ENCODE measurements at regions not wholly inside any gene's neighbourhood (a gene's known extent, or its start where the extent isn't known, plus 50 kb on each side); places are given as distances from the start of the nearest gene placed in this dataset.

DNA sequence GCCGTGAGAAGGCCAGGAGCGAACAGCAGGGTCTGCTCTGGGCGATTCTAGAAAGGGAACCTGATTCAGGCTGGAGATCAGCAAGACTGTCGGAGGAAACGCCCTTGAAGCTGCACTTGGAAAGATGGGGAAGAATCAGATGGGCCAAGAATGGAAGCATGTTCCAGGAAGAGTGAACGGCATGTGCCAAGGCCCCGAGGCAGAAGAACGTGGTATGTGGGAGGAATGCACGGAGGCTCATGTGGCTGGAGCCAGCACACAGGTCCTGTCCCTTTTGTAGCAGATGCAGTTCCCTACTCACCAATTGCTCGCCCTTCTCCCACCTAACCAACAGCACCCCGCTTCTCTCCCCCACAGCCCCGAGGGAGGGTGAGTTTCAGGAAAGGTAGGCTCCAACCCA, 180.6 kb downstream of the TFAP2C start:
- intact Hi-C loops (cut with micrococcal nuclease; ENCODE audit: unreplicated experiment): no loop called here
- no TSS peak for BruUV-seq (replicated peaks)
- TF ChIP-seq CTCF (IDR thresholded peaks at IDR 0.05; ENCODE audit: unreplicated experiment): no peak
- H3K27ac Mint-ChIP-seq (ENCODE audit: unreplicated experiment): no peak overlapping the region
- CTCF ChIA-PET: no interaction called here
- H3K27me3 Mint-ChIP-seq (ENCODE audit: unreplicated experiment): peaks cover 58% of the 10 kb centered on the region
- H3K36me3 Mint-ChIP-seq (ENCODE audit: insufficient read depth, unreplicated experiment): no peaks in the 10 kb centered on the region
- DNase-seq: no peak
- H3K4me1 Mint-ChIP-seq (ENCODE audit: low read depth, unreplicated experiment): no peaks in the 10 kb centered on the region
- H3K9me3 Mint-ChIP-seq (ENCODE audit: low read depth, unreplicated experiment): no peaks in the 10 kb centered on the region
- no peak overlapping the region for H3K4me3 Mint-ChIP-seq (ENCODE audit: low read depth, unreplicated experiment)

- no peak for TF ChIP-seq CTCF (IDR thresholded peaks at IDR 0.05; ENCODE audit: unreplicated experiment)
- Mint-ChIP-seq H3K4me3 (ENCODE audit: low read depth, unreplicated experiment) (no peak overlapping the region), H3K36me3 (ENCODE audit: insufficient read depth, unreplicated experiment) (no peaks in the 10 kb centered on the region), H3K27me3 (ENCODE audit: unreplicated experiment) (peaks cover 62% of the 10 kb centered on the region), H3K27ac (ENCODE audit: unreplicated experiment) (no peak overlapping the region), H3K9me3 (ENCODE audit: low read depth, unreplicated experiment) (no peaks in the 10 kb centered on the region), H3K4me1 (ENCODE audit: low read depth, unreplicated experiment) (no peaks in the 10 kb centered on the region)
- DNase-seq: no peak
- CTCF ChIA-PET: no interaction called here
- BruUV-seq (replicated peaks): no TSS peak
- intact Hi-C loops (cut with micrococcal nuclease; ENCODE audit: unreplicated experiment): no loop called here
Measured at GRCh38 chr20:56810141-56810540, 181.0 kb downstream of the TFAP2C start.

GRCh38 chr20:56815796-56816195, 186.7 kb downstream of the TFAP2C start:
- H3K27ac Mint-ChIP-seq (ENCODE audit: unreplicated experiment): no peak overlapping the region
- CTCF ChIA-PET: no interaction called here
- BruUV-seq (replicated peaks): no TSS peak

DNA sequence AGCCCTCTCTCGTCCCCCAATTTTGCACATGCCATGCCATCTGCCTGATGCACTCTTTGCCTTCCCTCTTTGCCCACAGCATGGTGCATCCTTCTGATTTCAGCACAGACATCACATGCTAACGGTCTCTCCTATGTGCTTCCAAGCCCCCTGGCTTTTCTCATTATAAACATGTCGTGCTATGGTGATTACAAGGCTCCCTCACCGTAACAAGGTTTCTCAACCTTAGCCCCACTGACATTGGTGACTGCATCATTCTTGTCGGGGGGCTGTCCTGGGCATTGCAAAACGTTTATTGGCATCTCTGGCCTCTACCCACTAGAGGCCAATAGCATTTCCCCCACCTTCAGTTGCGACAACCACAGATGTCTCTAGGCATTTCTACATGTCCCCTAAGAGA, 187.2 kb downstream of the TFAP2C start:
- no peaks in the 10 kb centered on the region for H3K36me3 Mint-ChIP-seq (ENCODE audit: insufficient read depth, unreplicated experiment)
- DNase-seq: no peak
- H3K4me1 Mint-ChIP-seq (ENCODE audit: low read depth, unreplicated experiment): no peaks in the 10 kb centered on the region
- no peak overlapping the region for H3K27ac Mint-ChIP-seq (ENCODE audit: unreplicated experiment)
- H3K4me3 Mint-ChIP-seq (ENCODE audit: low read depth, unreplicated experiment): no peak overlapping the region
- intact Hi-C loops (cut with micrococcal nuclease; ENCODE audit: unreplicated experiment): no loop called here
- H3K27me3 Mint-ChIP-seq (ENCODE audit: unreplicated experiment): peaks cover 88% of the 10 kb centered on the region
- CTCF ChIA-PET: no interaction called here
- H3K9me3 Mint-ChIP-seq (ENCODE audit: low read depth, unreplicated experiment): peaks cover 2% of the 10 kb centered on the region
- no peak for TF ChIP-seq CTCF (IDR thresholded peaks at IDR 0.05; ENCODE audit: unreplicated experiment)
- BruUV-seq (replicated peaks): no TSS peak

More at GRCh38 chr20:56815796-56816195, 186.7 kb downstream of the TFAP2C start:
- Mint-ChIP-seq H3K4me3 (ENCODE audit: low read depth, unreplicated experiment) (no peak overlapping the region), H3K9me3 (ENCODE audit: low read depth, unreplicated experiment) (peaks cover 2% of the 10 kb centered on the region), H3K36me3 (ENCODE audit: insufficient read depth, unreplicated experiment) (no peaks in the 10 kb centered on the region), H3K27me3 (ENCODE audit: unreplicated experiment) (peaks cover 88% of the 10 kb centered on the region), H3K4me1 (ENCODE audit: low read depth, unreplicated experiment) (no peaks in the 10 kb centered on the region)
- no peak for DNase-seq
- intact Hi-C loops (cut with micrococcal nuclease; ENCODE audit: unreplicated experiment): no loop called here
- TF ChIP-seq CTCF (IDR thresholded peaks at IDR 0.05; ENCODE audit: unreplicated experiment): no peak
